Loucy (cell line): ENCODE measurements at regions not wholly inside any gene's neighbourhood (a gene's known extent, or its start where the extent isn't known, plus 50 kb on each side); places are given as distances from the start of the nearest gene placed in this dataset.

Experiments
- H2AFZ ChIP-seq: fragments of 200-600 bp; sonication (generic); 2 replicates; pipeline ENCODE4 v1.6.0; 2016; ENCODE audit warnings: antibody characterized with exemption, mild to moderate bottlenecking, low read length, moderate library complexity
- H3F3A ChIP-seq: fragments of 200-600 bp; 2 replicates; pipeline ENCODE4 v1.6.0; 2016; ENCODE audit warnings: antibody characterized with exemption, low read depth, mild to moderate bottlenecking
- H3K27me3 ChIP-seq: fragments of 200-600 bp; sonication (generic); 2 replicates; pipeline ENCODE4 v1.6.1; 2014; ENCODE audit warnings: low read length, mild to moderate bottlenecking; ENCODE audit not compliant: insufficient read depth, poor library complexity, severe bottlenecking
- H3K36me3 ChIP-seq: fragments of 200-600 bp; sonication (generic); 2 replicates; pipeline ENCODE4 v1.6.1; 2016; ENCODE audit warnings: low read length; ENCODE audit not compliant: insufficient read depth
- H3K4me1 ChIP-seq: fragments of 200-600 bp; sonication (generic); 2 replicates; pipeline ENCODE4 v1.5.1; 2014; ENCODE audit warnings: low read length, mild to moderate bottlenecking; ENCODE audit not compliant: insufficient read depth, poor library complexity, severe bottlenecking
- H3K4me2 ChIP-seq: fragments of 200-600 bp; sonication (generic); 2 replicates; pipeline ENCODE4 v1.6.0; 2014; ENCODE audit warnings: antibody characterized with exemption, low read length, low read depth, mild to moderate bottlenecking; ENCODE audit not compliant: poor library complexity, severe bottlenecking
- H3K4me3 ChIP-seq: fragments of 200-600 bp; sonication (generic); 2 replicates; pipeline ENCODE4 v1.5.1; 2014; ENCODE audit warnings: low read length, mild to moderate bottlenecking, mixed read lengths; ENCODE audit not compliant: poor library complexity, severe bottlenecking
- H3K79me2 ChIP-seq: fragments of 200-600 bp; sonication (generic); 2 replicates; pipeline ENCODE4 v1.6.1; 2014; ENCODE audit warnings: low read length; ENCODE audit not compliant: insufficient read depth
- H3K9ac ChIP-seq: fragments of 200-600 bp; sonication (generic); 2 replicates; pipeline ENCODE4 v1.6.0; 2014; ENCODE audit warnings: mild to moderate bottlenecking, low read depth, low read length, moderate library complexity; ENCODE audit not compliant: poor library complexity, severe bottlenecking
- H3K9me2 ChIP-seq: fragments of 200-600 bp; sonication (generic); replicated peaks from 2 replicates; pipeline ENCODE4 v1.6.1; 2016; ENCODE audit warnings: low read depth, low read length, mixed read lengths
- H3K9me3 ChIP-seq: fragments of 200-600 bp; sonication (generic); 2 replicates; pipeline ENCODE4 v1.6.1; 2014; ENCODE audit warnings: mild to moderate bottlenecking, antibody characterized with exemption, low read length, low read depth; ENCODE audit not compliant: insufficient read depth
- H4K20me1 ChIP-seq: fragments of 200-600 bp; sonication (generic); 2 replicates; pipeline ENCODE4 v1.6.0; 2014; ENCODE audit warnings: antibody characterized with exemption, low read length, mild to moderate bottlenecking; ENCODE audit not compliant: insufficient read depth, poor library complexity, severe bottlenecking
- CTCF ChIP-seq: fragments of 200-600 bp; sonication (generic); conservative IDR thresholded peaks from 2 replicates; pipeline ENCODE4 v1.5.1; 2014; ENCODE audit warnings: mild to moderate bottlenecking, antibody characterized with exemption, low read length
- EZH2phosphoT487 ChIP-seq: fragments of 200-600 bp; IDR thresholded peaks from 2 replicates; pipeline ENCODE4 v1.6.1; 2018; ENCODE audit warnings: antibody characterized with exemption, mild to moderate bottlenecking, moderate library complexity, borderline replicate concordance

DNA sequence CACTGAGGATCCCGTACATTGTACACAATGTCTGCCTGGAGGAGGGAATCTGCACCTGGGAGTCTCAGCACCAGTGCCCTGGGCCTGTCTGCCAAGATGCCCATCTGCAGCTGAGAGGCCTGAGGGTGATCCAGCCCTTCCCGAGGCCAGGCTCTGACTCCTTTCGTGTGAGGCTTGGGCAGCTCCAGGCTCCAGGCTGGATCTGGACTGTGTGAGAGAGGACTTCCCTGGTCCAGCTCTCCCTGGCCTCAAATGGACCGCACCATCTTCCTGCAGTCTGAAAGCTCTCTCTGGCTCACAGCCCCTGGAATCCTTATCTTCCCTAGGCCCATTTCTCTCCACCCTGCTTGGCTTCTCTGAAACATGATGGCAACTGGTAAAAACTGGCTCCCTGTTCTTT, 324.6 kb downstream of the DYSF start:
- no peaks in the 10 kb centered on the region for H3K9me2 ChIP-seq
- no peak overlapping the region for H2AFZ ChIP-seq
- H3K4me2 ChIP-seq: no peak overlapping the region
- no peaks in the 10 kb centered on the region for H4K20me1 ChIP-seq
- no peak overlapping the region for H3K4me3 ChIP-seq
- no peak overlapping the region for H3K9ac ChIP-seq
- no peaks in the 10 kb centered on the region for H3F3A ChIP-seq
- H3K9me3 ChIP-seq: no peaks in the 10 kb centered on the region
- TF ChIP-seq EZH2phosphoT487 (no peak), CTCF (no peak)
- H3K27me3 ChIP-seq: no peaks in the 10 kb centered on the region
- no peaks in the 10 kb centered on the region for H3K4me1 ChIP-seq
- H3K79me2 ChIP-seq: no peaks in the 10 kb centered on the region
- no peaks in the 10 kb centered on the region for H3K36me3 ChIP-seq

DNA sequence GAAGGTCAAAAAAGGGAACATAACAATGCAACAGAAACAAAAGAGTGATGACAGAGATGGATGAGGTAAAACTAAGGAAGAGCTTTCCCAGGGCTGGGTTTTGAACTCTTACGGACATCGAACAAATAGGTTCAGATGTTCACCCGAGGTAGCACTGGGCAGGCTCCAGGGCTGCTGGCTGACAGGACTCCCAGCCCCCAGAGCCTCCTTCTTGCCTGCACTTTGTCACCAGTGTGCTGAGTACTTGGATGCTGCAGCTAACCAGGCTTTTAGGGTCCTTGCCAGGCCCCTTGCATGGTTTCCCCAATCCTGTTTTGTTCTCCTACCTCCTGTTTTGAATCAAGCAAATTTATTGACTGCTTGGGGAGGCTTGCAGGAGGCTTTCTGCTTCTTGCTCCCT, 322.9 kb downstream of the DYSF start:
- Histone ChIP-seq H3K9me3 (no peaks in the 10 kb centered on the region), H3K4me2 (no peak overlapping the region), H3K9me2 (no peaks in the 10 kb centered on the region), H2AFZ (no peak overlapping the region), H3K4me3 (no peak overlapping the region), H3K79me2 (no peaks in the 10 kb centered on the region), H3F3A (no peaks in the 10 kb centered on the region), H3K4me1 (no peaks in the 10 kb centered on the region), H3K27me3 (no peaks in the 10 kb centered on the region), H3K9ac (no peak overlapping the region), H4K20me1 (no peaks in the 10 kb centered on the region), H3K36me3 (no peaks in the 10 kb centered on the region)
- no peak for TF ChIP-seq CTCF
- no peak for TF ChIP-seq EZH2phosphoT487

DNA sequence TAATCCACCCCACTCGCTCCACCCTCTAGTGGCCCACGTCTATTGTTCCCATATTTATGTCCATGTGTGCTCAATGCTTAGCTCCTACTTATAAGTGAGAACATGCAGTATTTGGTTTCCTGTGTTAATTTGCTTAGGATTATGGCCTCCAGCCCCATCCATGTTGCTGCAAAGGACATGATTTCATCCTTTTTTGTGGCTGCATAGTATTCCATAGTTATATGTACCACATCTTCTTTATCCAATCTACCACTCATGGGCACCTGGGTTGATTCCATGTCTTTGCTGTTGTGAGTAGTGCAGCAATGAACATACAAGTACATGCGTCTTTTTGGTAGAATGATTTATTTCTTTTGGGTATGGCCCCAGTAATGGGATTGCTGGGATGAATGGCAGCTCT, 319.9 kb downstream of the DYSF start:
- H3K79me2 ChIP-seq: no peaks in the 10 kb centered on the region
- H3K9ac ChIP-seq: no peak overlapping the region
- no peak overlapping the region for H3K4me2 ChIP-seq
- no peaks in the 10 kb centered on the region for H3K9me2 ChIP-seq
- no peaks in the 10 kb centered on the region for H3F3A ChIP-seq
- no peaks in the 10 kb centered on the region for H3K4me1 ChIP-seq
- no peak overlapping the region for H2AFZ ChIP-seq
- peaks cover 6% of the 10 kb centered on the region; the same call in 1 of the 2 replicates for H3K9me3 ChIP-seq
- TF ChIP-seq EZH2phosphoT487 (no peak), CTCF (no peak)
- H3K36me3 ChIP-seq: no peaks in the 10 kb centered on the region
- no peak overlapping the region for H3K4me3 ChIP-seq
- no peaks in the 10 kb centered on the region for H4K20me1 ChIP-seq
- H3K27me3 ChIP-seq: no peaks in the 10 kb centered on the region
